OCI-LY7 (cell line): ENCODE measurements at regions not wholly inside any gene's neighbourhood (a gene's known extent, or its start where the extent isn't known, plus 50 kb on each side); places are given as distances from the start of the nearest gene placed in this dataset.
"Not testable (repeated sequence)": the region's sequence is repeated elsewhere in the genome, so short reads cannot be mapped to it uniquely, and the experiment has no call there.

Experiments used
- BruUV-seq: library from RNA; stranded (reverse); fragments of 400-500 nt; replicated peaks from 2 replicates; lab custom pipeline; 2021; lab: Mats Ljungman, UMichigan
- CTCF ChIA-PET: fragments of 300-600 bp; sonication (Branson Sonifier 250); formaldehyde crosslinking; loops from one replicate; lab custom pipeline; 2022; ENCODE audit warnings: antibody characterized with exemption; ENCODE audit not compliant: unreplicated experiment; lab: Charles Lee
- POLR2A ChIA-PET: fragments of 300-600 bp; sonication (Branson Sonifier 250); formaldehyde crosslinking; loops from one replicate; lab custom pipeline; 2022; ENCODE audit warnings: antibody characterized with exemption; lab: Charles Lee
- DNase-seq: peaks from one replicate; pipeline ENCODE4 v3.0.0-alpha.2; 2015; ENCODE audit warnings: low spot score
- H2AFZ ChIP-seq: fragments of 200-600 bp; sonication (generic), shearing (Covaris generic); 2 replicates; pipeline ENCODE4 v1.6.1; 2014; ENCODE audit warnings: mild to moderate bottlenecking, antibody characterized with exemption, low read length, moderate library complexity
- H3K27ac ChIP-seq: fragments of 200-600 bp; sonication (generic); 2 replicates; pipeline ENCODE4 v1.5.1; 2014; ENCODE audit warnings: mixed run types, low read depth, mild to moderate bottlenecking, moderate library complexity, low read length, inconsistent platforms; ENCODE audit not compliant: poor library complexity, severe bottlenecking
- H3K36me3 ChIP-seq: fragments of 200-600 bp; sonication (generic); 2 replicates; pipeline ENCODE4 v1.6.1; 2014; ENCODE audit warnings: mild to moderate bottlenecking, antibody characterized with exemption, low read length, moderate library complexity, mixed read lengths; ENCODE audit not compliant: insufficient read depth
- H3K4me1 ChIP-seq: fragments of 200-600 bp; sonication (generic); 2 replicates; pipeline ENCODE4 v1.5.1; 2014; ENCODE audit warnings: mild to moderate bottlenecking, low read length; ENCODE audit not compliant: insufficient read depth, poor library complexity, severe bottlenecking
- H3K4me2 ChIP-seq: fragments of 200-600 bp; sonication (generic); 2 replicates; pipeline ENCODE4 v1.6.1; 2014; ENCODE audit warnings: mild to moderate bottlenecking, low read length
- H3K4me3 ChIP-seq: fragments of 200-600 bp; sonication (generic); 2 replicates; pipeline ENCODE4 v1.5.1; 2014; ENCODE audit warnings: mild to moderate bottlenecking, low read depth, low read length; ENCODE audit not compliant: poor library complexity, severe bottlenecking
- H3K79me2 ChIP-seq: fragments of 200-600 bp; sonication (generic); 2 replicates; pipeline ENCODE4 v1.6.1; 2016; ENCODE audit warnings: low read depth, mild to moderate bottlenecking, low read length, moderate library complexity, mixed read lengths; ENCODE audit not compliant: insufficient read depth
- H3K9me2 ChIP-seq: fragments of 200-600 bp; sonication (generic); 2 replicates; pipeline ENCODE4 v1.6.1; 2016; ENCODE audit warnings: mild to moderate bottlenecking, low read length, mixed read lengths; ENCODE audit not compliant: insufficient read depth
- H3K9me3 ChIP-seq: fragments of 200-600 bp; sonication (generic); 2 replicates; pipeline ENCODE4 v1.6.1; 2014; ENCODE audit warnings: mild to moderate bottlenecking, mixed run types, low read length, mixed read lengths
- H4K20me1 ChIP-seq: fragments of 200-600 bp; sonication (generic); 2 replicates; pipeline ENCODE4 v1.6.1; 2014; ENCODE audit warnings: mild to moderate bottlenecking, antibody characterized with exemption, low read length, moderate library complexity, mixed read lengths; ENCODE audit not compliant: insufficient read depth
- EZH2phosphoT487 ChIP-seq: fragments of 200-600 bp; sonication (generic); IDR thresholded peaks from 2 replicates; pipeline ENCODE4 v1.6.1; 2018; ENCODE audit warnings: low read depth, borderline replicate concordance, mild to moderate bottlenecking, mixed run types, antibody characterized with exemption, low read length, moderate library complexity, mixed read lengths
- intact Hi-C: fragments of 100-400 bp; cut with micrococcal nuclease; formaldehyde crosslinking; loops from one replicate; pipeline ENCODE4 v1.10.0; 2022; ENCODE audit not compliant: unreplicated experiment
- TF ChIP-seq, protein P1 (sequence below): fragments of 200-600 bp; sonication (generic); conservative IDR thresholded peaks from 2 replicates; pipeline ENCODE4 v1.5.1; 2014; ENCODE audit warnings: mild to moderate bottlenecking, antibody characterized with exemption, low read length, moderate library complexity, mixed read lengths

DNA sequence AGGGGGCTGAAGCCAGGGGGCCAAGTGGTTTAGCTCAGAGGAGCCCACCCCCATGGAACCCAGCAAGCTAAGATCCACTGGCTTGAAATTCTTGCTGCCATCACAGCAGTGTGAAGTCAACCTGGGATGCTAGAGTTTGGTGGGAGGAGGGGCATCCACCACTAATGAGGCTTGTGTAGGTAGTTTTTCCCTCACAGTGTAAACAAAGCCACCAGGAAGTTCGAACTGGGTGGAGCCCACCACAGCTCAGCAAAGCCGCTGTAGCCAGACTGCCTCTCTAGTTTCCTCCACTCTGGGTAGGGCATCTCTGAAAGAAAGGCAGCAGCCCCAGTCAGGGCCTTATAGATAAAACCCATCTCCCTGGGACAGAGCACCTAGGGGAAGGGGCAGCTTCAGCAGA lies 187.4 kb upstream of the CENPE start:
- H4K20me1 ChIP-seq, H3K9me2 ChIP-seq, intact Hi-C loops, H3K4me2 ChIP-seq, CTCF ChIA-PET, H3K4me1 ChIP-seq, H2AFZ ChIP-seq, POLR2A ChIA-PET, H3K79me2 ChIP-seq, DNase-seq, H3K36me3 ChIP-seq, BruUV-seq, H3K4me3 ChIP-seq, H3K27ac ChIP-seq, H3K9me3 ChIP-seq: not testable (repeated sequence)

DNA sequence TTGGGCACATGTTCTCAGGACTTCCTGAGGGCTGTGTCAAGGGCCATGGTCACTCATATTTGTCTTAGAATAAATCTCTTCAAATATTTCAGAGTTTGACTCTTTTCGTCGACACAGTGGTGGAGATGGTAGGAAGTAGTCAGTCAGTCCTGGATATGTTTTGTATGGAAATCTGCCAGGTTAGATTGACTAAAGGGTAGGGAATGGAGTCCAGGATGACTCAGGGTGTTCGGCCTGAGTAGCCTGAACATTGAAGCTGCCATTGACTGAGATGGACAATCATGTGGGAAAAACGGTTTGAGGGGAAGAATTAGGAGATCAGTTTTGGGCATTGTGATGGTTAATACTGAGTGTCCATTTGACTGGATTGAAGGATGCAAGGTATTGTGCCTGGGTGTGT lies 177.1 kb upstream of the CENPE start:
- no peaks in the 10 kb centered on the region for H3K9me2 ChIP-seq
- H3K36me3 ChIP-seq, result no peaks in the 10 kb centered on the region
- CTCF ChIA-PET, result no interaction called here
- no TSS peak for BruUV-seq
- DNase-seq, result no peak
- POLR2A ChIA-PET, result no interaction called here
- H3K4me2 ChIP-seq, result no peak overlapping the region
- TF ChIP-seq, protein P1, sequence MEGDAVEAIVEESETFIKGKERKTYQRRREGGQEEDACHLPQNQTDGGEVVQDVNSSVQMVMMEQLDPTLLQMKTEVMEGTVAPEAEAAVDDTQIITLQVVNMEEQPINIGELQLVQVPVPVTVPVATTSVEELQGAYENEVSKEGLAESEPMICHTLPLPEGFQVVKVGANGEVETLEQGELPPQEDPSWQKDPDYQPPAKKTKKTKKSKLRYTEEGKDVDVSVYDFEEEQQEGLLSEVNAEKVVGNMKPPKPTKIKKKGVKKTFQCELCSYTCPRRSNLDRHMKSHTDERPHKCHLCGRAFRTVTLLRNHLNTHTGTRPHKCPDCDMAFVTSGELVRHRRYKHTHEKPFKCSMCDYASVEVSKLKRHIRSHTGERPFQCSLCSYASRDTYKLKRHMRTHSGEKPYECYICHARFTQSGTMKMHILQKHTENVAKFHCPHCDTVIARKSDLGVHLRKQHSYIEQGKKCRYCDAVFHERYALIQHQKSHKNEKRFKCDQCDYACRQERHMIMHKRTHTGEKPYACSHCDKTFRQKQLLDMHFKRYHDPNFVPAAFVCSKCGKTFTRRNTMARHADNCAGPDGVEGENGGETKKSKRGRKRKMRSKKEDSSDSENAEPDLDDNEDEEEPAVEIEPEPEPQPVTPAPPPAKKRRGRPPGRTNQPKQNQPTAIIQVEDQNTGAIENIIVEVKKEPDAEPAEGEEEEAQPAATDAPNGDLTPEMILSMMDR, result no peak
- TF ChIP-seq EZH2phosphoT487, result no peak
- no peak overlapping the region for H2AFZ ChIP-seq
- no peaks in the 10 kb centered on the region for H3K79me2 ChIP-seq
- intact Hi-C loops, result no loop called here
- no peak overlapping the region for H3K27ac ChIP-seq
- H3K9me3 ChIP-seq, result no peaks in the 10 kb centered on the region
- H3K4me1 ChIP-seq, result no peaks in the 10 kb centered on the region
- H3K4me3 ChIP-seq, result no peak overlapping the region
- no peaks in the 10 kb centered on the region for H4K20me1 ChIP-seq

DNA sequence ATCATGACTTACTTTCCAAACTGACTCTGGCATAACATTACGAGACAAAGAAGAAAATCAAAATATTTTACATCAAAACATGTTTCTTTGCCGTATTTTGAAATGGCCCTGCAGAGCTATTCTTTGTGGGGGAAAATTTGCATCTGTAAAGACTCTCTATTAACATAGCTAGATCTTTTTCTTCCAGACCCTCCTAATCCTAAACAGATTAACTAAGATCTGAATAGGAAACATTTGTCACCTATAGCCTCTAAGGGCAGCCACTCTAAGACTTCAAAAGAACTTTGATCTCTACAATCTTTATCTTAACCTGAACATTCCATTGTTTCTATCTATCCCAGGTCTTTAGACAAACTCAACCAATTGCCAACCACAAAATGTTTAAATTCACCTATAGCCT lies 176.6 kb upstream of the CENPE start:
- no peak for TF ChIP-seq EZH2phosphoT487
- TF ChIP-seq, protein P1, result no peak
- H4K20me1 ChIP-seq, result no peaks in the 10 kb centered on the region
- no peak for DNase-seq
- H2AFZ ChIP-seq, result no peak overlapping the region
- H3K4me3 ChIP-seq, result no peak overlapping the region
- ChIA-PET CTCF (no interaction called here), POLR2A (no interaction called here)
- H3K79me2 ChIP-seq, result no peaks in the 10 kb centered on the region
- H3K36me3 ChIP-seq, result no peaks in the 10 kb centered on the region
- no peaks in the 10 kb centered on the region for H3K4me1 ChIP-seq
- no peak overlapping the region for H3K27ac ChIP-seq
- no peaks in the 10 kb centered on the region for H3K9me2 ChIP-seq
- BruUV-seq, result no TSS peak
- no peaks in the 10 kb centered on the region for H3K9me3 ChIP-seq
- no peak overlapping the region for H3K4me2 ChIP-seq
- intact Hi-C loops, result no loop called here
